ENCODE measurements at regions not wholly inside any gene's neighbourhood (a gene's known extent, or its start where the extent isn't known, plus 50 kb on each side); places are given as distances from the start of the nearest gene placed in this dataset.

- no peak for TF ChIP-seq PREB (CRISPR knock-in tag; IDR thresholded peaks at IDR 0.05; ENCODE audit: borderline replicate concordance)
- no peak for TF ChIP-seq NFE2L1 (CRISPR knock-in tag; IDR thresholded peaks at IDR 0.05)
- TF ChIP-seq GRHL2 (CRISPR knock-in tag; IDR thresholded peaks at IDR 0.05; ENCODE audit: insufficient replicate concordance, severe bottlenecking): no peak
- no peak for TF ChIP-seq TP53 (CRISPR knock-in tag; IDR thresholded peaks at IDR 0.05)
- TF ChIP-seq TEAD1 (CRISPR knock-in tag; IDR thresholded peaks at IDR 0.05): no peak
- TF ChIP-seq JAZF1 (CRISPR knock-in tag; IDR thresholded peaks at IDR 0.05): no peak
- no peak for TF ChIP-seq ZNF138 (CRISPR knock-in tag; conservative IDR thresholded peaks at IDR 0.05)
These were observed 983.4 kb downstream of the CCSER2 start (continued) for GRCh38 chr10:85311613-85312337.

GRCh38 chr10:85315657-85316056 lies 987.3 kb downstream of the CCSER2 start:
- Mint-ChIP-seq H3K4me3 (no peak overlapping the region), H3K4me1 (no peaks in the 10 kb centered on the region), H3K36me3 (no peaks in the 10 kb centered on the region), H3K27me3 (ENCODE audit: low read depth) (no peaks in the 10 kb centered on the region), H3K9me3 (no peaks in the 10 kb centered on the region), H3K27ac (no peak overlapping the region)
- POLR2A ChIA-PET: no interaction called here
- ATAC-seq: no peak
- DNase-seq (ENCODE audit: low spot score): no peak
- CTCF ChIA-PET: no interaction called here
- TF ChIP-seq SMAD3 (CRISPR knock-in tag; IDR thresholded peaks at IDR 0.05; ENCODE audit: borderline replicate concordance): no peak
- TF ChIP-seq GRHL2 (CRISPR knock-in tag; IDR thresholded peaks at IDR 0.05; ENCODE audit: insufficient replicate concordance, severe bottlenecking): no peak
- no peak for TF ChIP-seq JUN (CRISPR knock-in tag; IDR thresholded peaks at IDR 0.05)
- no peak for TF ChIP-seq ZNF425 (CRISPR knock-in tag; conservative IDR thresholded peaks at IDR 0.05)
- no peak for TF ChIP-seq ERG (CRISPR knock-in tag; IDR thresholded peaks at IDR 0.05)
- no peak for TF ChIP-seq ZNF396 (CRISPR knock-in tag; IDR thresholded peaks at IDR 0.05; ENCODE audit: borderline replicate concordance)
- TF ChIP-seq NR3C1 (CRISPR knock-in tag; conservative IDR thresholded peaks at IDR 0.05; ENCODE audit: low read depth): no peak

GRCh38 chr10:85316276-85316675 lies 987.9 kb downstream of the CCSER2 start:
- POLR2A ChIA-PET: no interaction called here
- H3K36me3 Mint-ChIP-seq: no peaks in the 10 kb centered on the region
- H3K9me3 Mint-ChIP-seq: no peaks in the 10 kb centered on the region
- ATAC-seq (no peak), DNase-seq (ENCODE audit: low spot score) (no peak)
- CTCF ChIA-PET: no interaction called here
- no peaks in the 10 kb centered on the region for H3K27me3 Mint-ChIP-seq (ENCODE audit: low read depth)
- no peaks in the 10 kb centered on the region for H3K4me1 Mint-ChIP-seq
- no peak overlapping the region for H3K4me3 Mint-ChIP-seq
- no peak overlapping the region for H3K27ac Mint-ChIP-seq
- TF ChIP-seq TCF7 (CRISPR knock-in tag; IDR thresholded peaks at IDR 0.05; ENCODE audit: low read depth): no peak
- TF ChIP-seq USF2 (CRISPR knock-in tag; IDR thresholded peaks at IDR 0.05): no peak
- no peak for TF ChIP-seq PREB (CRISPR knock-in tag; IDR thresholded peaks at IDR 0.05; ENCODE audit: borderline replicate concordance)
- TF ChIP-seq JAZF1 (CRISPR knock-in tag; IDR thresholded peaks at IDR 0.05): no peak
- no peak for TF ChIP-seq RELA (CRISPR knock-in tag; IDR thresholded peaks at IDR 0.05; ENCODE audit: borderline replicate concordance)
- no peak for TF ChIP-seq E2F1 (CRISPR knock-in tag; IDR thresholded peaks at IDR 0.05)
- no peak for TF ChIP-seq SMAD3 (CRISPR knock-in tag; IDR thresholded peaks at IDR 0.05; ENCODE audit: borderline replicate concordance)
- TF ChIP-seq ESRRA (CRISPR knock-in tag; IDR thresholded peaks at IDR 0.05; ENCODE audit: borderline replicate concordance): no peak
- no peak for TF ChIP-seq GABPB1 (CRISPR knock-in tag; IDR thresholded peaks at IDR 0.05)
- TF ChIP-seq ZNF425 (CRISPR knock-in tag; conservative IDR thresholded peaks at IDR 0.05): no peak
- no peak for TF ChIP-seq GTF2I (CRISPR knock-in tag; conservative IDR thresholded peaks at IDR 0.05)

Data from WTC11 (cell line).